Stimulated activated CD8-positive, alpha-beta memory T cell treated with anti-CD3 and anti-CD28 coated beads, Interleukin-12 subunit alpha, Interleukin-12 subunit beta, amount 100 ng/mL, for 4 hours (primary cell): ENCODE measurements at regions not wholly inside any gene's neighbourhood (a gene's known extent, or its start where the extent isn't known, plus 50 kb on each side); places are given as distances from the start of the nearest gene placed in this dataset.
A peak's percentile ranks its signal among the peaks of the same experiment; 100 is the strongest.
"Not testable (repeated sequence)": the region's sequence is repeated elsewhere in the genome, so short reads cannot be mapped to it uniquely, and the experiment has no call there.

Experiments
- DNase-seq: peaks from one replicate; pipeline ENCODE4 v3.0.0-alpha.2; 2020; ENCODE audit warnings: low read depth

DNA sequence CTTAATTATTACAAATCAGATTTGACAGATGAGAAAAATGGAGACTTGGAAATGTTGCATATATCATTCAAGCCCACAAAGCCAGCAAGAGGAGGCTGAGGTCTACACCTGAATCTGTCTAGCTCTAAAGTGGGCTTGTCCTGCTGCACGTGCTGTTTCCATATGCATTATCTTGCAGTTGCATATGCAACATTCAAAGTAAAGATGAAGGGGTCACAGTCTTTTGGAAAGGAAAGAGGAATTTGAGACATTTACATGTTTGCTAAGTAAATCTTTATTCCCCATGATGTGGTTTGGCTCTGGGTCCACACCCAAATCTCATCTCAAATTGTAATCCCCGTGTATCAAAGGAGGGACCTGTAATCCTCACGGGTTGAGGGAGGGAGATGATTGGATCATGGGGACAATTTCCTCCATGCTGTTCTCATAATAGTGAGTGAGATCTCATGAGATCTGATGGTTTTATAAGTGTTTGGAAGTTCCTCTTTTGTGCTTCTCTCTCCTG is 98.3 kb downstream of the BACH1 start:
- no peak for DNase-seq

GRCh38 chr21:29403301-29403700 is 104.6 kb downstream of the BACH1 start:
- DNase-seq, result no peak

DNA sequence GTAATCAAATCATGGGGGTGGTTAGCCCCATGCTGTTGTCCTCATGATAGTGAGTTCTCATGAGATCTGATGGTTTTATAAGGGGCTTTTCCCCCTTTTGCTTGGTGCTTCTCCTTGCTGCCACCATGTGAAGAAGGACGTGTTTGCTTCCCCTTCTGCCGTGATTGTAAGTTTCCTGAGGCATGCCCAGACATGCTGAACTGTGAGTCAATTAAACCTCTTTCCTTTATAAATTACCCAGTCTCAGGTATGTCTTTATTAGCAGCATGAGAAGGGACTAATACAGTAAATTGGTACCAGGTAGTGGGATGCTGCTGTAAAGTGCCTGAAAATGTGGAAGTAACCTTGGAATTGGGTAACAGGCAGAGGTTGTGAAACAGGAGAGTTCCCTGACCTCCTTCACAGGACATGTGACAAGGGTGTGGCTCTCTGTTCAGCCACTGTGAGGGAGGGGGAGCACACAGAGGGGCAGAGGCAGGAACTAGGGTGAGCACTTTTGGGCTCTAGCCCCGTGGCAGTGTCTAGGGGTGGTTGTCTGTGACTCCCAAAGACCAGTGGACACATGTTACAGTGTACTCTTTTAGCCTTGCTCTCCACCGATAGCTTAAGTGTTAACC is 105.3 kb downstream of the BACH1 start:
- no peak for DNase-seq

- no peak for DNase-seq
Observed at GRCh38 chr21:29405503-29406122, 106.9 kb downstream of the BACH1 start.

GRCh38 chr21:29406385-29406784 is 107.7 kb downstream of the BACH1 start:
- DNase-seq, result no peak

- DNase-seq, result no peak
Observed at GRCh38 chr21:29407571-29407970, 108.8 kb downstream of the BACH1 start.

- no peak for DNase-seq
Observed at GRCh38 chr21:29413683-29414082, 115.0 kb downstream of the BACH1 start.

- no peak for DNase-seq
Observed at GRCh38 chr21:29416268-29416667, 117.5 kb downstream of the BACH1 start.

GRCh38 chr21:29418813-29419212 is 120.1 kb downstream of the BACH1 start:
- DNase-seq, result no peak

GRCh38 chr21:29419422-29419821 is 120.7 kb downstream of the BACH1 start:
- DNase-seq, result no peak

DNA sequence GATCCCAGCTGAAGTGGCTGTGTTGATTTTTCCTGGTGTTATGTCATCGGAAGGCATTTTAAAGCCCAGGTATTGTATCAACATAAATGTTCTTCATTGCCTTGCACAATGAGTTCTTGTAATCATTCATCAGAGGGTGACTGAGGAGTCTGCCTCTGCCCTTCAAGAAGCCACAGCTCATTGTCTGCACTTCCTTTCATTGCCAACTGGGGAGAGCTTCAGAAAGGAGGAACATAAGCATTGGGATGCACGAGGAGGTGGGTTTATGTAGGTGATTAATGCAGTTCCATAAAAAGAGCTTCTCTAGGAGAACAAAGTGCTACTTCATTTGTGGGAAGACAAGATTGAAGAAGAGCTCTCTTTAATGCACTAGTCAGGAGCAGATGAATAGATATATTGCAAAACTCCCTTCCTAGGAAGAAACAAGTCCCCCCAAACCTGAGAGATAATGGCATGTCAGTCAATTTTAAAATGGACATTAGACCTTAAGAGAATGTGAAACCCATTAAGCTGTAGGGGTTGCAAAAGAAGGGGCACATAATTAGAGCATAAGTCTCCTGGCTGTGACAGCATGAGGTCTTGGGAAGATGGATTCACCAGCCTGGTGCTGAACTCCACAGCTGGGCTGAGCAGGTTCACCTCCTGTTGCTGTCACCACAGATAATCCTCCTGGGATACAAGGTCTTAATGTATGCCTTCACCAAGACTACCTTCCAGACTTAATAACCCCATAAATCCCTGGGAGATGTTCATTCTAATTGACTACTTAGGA is 124.6 kb downstream of the BACH1 start:
- no peak for DNase-seq

DNA sequence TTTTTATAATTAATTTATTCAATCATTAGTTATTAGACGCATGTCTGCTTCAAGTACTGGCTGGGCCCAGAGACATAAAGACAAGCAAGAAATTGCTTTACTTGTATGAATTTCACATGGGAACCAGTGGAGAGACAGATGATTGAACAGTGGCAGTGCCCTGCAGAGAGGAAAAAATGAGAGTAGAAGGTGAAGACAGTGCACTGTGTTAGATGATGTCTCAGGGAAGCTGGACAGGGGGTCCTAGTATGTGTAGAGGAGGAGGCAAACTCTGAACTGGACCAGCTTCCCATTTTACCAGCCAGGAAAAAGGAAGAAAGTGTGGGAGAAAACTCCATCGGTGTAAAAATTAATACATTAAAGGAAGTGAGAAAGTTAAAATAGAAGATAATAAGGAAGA is 126.0 kb downstream of the BACH1 start:
- no peak for DNase-seq

- no peak for DNase-seq
Observed at GRCh38 chr21:29429218-29429617, 130.5 kb downstream of the BACH1 start.

GRCh38 chr21:29430030-29430429 is 131.3 kb downstream of the BACH1 start:
- no peak for DNase-seq

DNA sequence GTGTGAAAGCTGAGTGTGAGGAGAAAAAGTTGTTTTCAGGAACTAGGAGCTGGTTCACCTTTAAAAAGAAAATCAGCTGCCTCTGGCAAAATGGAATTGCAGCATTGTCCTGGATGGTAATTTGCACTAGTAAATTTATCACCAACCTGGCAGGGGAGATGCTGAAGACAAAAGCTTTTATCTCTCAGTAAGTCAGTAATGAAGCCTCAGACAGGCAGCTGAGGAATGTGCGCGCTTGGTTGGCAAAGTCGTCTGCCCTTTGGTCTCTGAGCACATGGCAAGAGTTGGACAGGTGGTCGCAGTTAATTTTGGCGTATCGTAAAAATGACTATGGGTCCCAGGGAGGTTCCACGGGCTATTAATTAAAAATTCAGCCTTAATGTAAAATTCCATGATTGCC is 131.9 kb downstream of the BACH1 start:
- DNase-seq, result no peak

GRCh38 chr21:29431178-29431577 is 132.5 kb downstream of the BACH1 start:
- DNase-seq, result no peak

- no peak for DNase-seq
Observed at GRCh38 chr21:29431680-29432079, 133.0 kb downstream of the BACH1 start.

DNA sequence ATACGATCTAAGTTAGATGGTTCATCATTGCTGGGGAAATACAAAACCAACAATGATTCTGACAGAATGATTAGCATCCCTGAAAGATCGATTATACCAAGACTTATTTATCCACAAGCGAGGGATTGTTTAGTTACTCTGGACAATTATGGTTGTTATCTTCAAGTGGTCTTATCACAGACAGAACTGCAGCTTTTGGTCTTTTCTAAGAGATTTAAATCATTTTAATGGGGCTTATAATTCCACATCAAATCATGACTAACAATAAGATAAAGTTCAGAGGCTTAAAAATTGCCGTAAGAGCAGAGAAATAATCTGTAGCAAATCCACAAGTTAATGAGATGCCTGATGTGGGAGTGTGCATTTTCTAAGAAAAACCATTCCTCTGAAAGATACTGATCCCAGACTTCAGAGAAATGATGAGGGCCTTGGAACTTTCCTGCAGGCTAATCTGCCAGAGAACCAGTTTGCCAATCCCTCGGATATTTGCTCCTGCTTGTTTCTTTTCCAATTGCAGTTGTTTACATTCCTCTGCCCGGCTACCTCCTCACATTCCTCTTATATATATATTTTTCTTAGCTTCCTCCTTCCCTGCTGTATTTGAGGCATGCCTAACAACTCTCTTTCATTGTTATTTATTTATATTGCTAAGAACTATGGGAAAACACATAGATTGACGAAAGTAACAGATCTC is 134.8 kb downstream of the BACH1 start:
- no peak for DNase-seq

DNA sequence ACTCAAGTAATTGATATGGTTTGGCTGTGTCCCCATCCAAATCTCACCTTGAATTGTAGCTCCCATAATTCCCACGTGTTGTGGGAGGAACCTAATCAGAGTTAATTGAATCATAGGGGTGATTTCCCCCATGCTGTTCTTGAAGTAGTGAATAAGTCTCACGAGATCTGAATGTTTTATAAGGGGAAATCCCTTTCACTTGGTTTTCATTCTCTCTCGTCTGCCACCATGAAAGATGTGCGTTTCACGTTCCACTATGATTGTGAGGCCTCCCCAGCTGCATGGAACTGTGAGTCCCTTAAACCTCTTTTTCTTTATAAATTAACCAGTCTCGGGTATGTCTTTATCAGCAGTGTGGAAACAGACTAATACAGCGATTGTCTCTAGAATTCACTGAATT is 135.4 kb downstream of the BACH1 start:
- no peak for DNase-seq

- not testable (repeated sequence) for DNase-seq
Observed at GRCh38 chr21:29434982-29435381, 136.3 kb downstream of the BACH1 start.

GRCh38 chr21:29436143-29436542 is 137.4 kb downstream of the BACH1 start:
- peak; percentile 6 for DNase-seq

DNA sequence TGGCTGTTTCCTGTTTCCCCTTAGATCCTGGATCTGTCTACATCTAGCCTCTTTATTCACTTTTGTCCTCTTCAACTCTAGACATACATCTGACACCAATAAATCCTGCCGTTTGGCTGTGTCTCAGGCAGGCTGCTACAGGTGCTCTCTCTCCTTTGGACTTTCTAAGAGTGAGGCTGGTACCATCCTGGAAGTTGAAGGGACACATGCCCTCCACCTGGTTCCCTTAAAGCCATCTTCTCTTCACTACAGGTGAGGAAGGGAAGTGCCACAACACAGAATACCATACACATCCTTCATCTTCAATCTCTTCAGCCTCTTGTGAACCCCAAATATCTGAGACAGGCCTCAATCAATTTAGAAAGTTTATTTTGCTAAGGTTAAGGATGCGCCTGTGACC is 137.9 kb downstream of the BACH1 start:
- no peak for DNase-seq

GRCh38 chr21:29441651-29442050 is 142.9 kb downstream of the BACH1 start:
- no peak for DNase-seq
